GM20000 (cell line): ENCODE measurements at regions not wholly inside any gene's neighbourhood (a gene's known extent, or its start where the extent isn't known, plus 50 kb on each side); places are given as distances from the start of the nearest gene placed in this dataset.

ENCODE experiments used
- DNase-seq: peaks from one replicate; pipeline ENCODE4 v3.0.0; 2012; ENCODE audit warnings: low spot score
- CTCF ChIP-seq: IDR thresholded peaks from 2 replicates; pipeline ENCODE4 v1.5.1; 2012; ENCODE audit warnings: mild to moderate bottlenecking, control low read depth; ENCODE audit errors: extremely low read depth, missing control alignments

GRCh38 chr4:175871774-175872405 is 59.8 kb upstream of the GPM6A start:
- no peak for DNase-seq
- no peak for TF ChIP-seq CTCF

- DNase-seq = no peak
- no peak for TF ChIP-seq CTCF
Observed at GRCh38 chr4:175873707-175874106, 61.6 kb upstream of the GPM6A start.

GRCh38 chr4:175874306-175874705 is 62.2 kb upstream of the GPM6A start:
- DNase-seq = no peak
- no peak for TF ChIP-seq CTCF

GRCh38 chr4:175875993-175876771 is 64.1 kb upstream of the GPM6A start:
- no peak for TF ChIP-seq CTCF
- no peak for DNase-seq

- DNase-seq = no peak
- no peak for TF ChIP-seq CTCF
Observed at GRCh38 chr4:175882891-175883290, 70.8 kb upstream of the GPM6A start.

GRCh38 chr4:175884048-175884447 is 72.0 kb upstream of the GPM6A start:
- no peak for TF ChIP-seq CTCF
- DNase-seq = no peak

- no peak for TF ChIP-seq CTCF
- no peak for DNase-seq
Observed at GRCh38 chr4:175891231-175891630, 79.2 kb upstream of the GPM6A start.
